NCI-H748 (cell line): ENCODE measurements at regions not wholly inside any gene's neighbourhood (a gene's known extent, or its start where the extent isn't known, plus 50 kb on each side); places are given as distances from the start of the nearest gene placed in this dataset.

Experiments
- DNase-seq: peaks from one replicate; lab custom pipeline; 2025; ENCODE audit not compliant: unreplicated experiment; lab: John Stamatoyannopoulos, UW

GRCh38 chr5:159453209-159453608, 122.9 kb upstream of the IL12B start:
- no peak for DNase-seq

GRCh38 chr5:159456261-159456660, 126.0 kb upstream of the IL12B start:
- no peak for DNase-seq

GRCh38 chr5:159456722-159457465, 126.6 kb upstream of the IL12B start:
- DNase-seq = no peak

- no peak for DNase-seq
Measured at GRCh38 chr5:159458217-159458711, 128.0 kb upstream of the IL12B start.

GRCh38 chr5:159459132-159459627, 128.9 kb upstream of the IL12B start:
- no peak for DNase-seq

- peak; percentile 69 for DNase-seq
Measured at GRCh38 chr5:159459951-159460538, 129.8 kb upstream of the IL12B start.

GRCh38 chr5:159463590-159464321, 133.5 kb upstream of the IL12B start:
- DNase-seq = peak; percentile 54

GRCh38 chr5:159465604-159466003, 135.3 kb upstream of the IL12B start:
- DNase-seq = no peak

GRCh38 chr5:159467666-159468065, 137.4 kb upstream of the IL12B start:
- DNase-seq = no peak

- peak; percentile 52 for DNase-seq
Measured at GRCh38 chr5:159469496-159470372, 139.4 kb upstream of the IL12B start.

GRCh38 chr5:159471904-159472303, 141.6 kb upstream of the IL12B start:
- DNase-seq = no peak

GRCh38 chr5:159475026-159475425, 144.7 kb upstream of the IL12B start:
- no peak for DNase-seq

- DNase-seq = no peak
Measured at GRCh38 chr5:159478950-159479349, 148.7 kb upstream of the IL12B start.

- DNase-seq = no peak
Measured at GRCh38 chr5:159480849-159481248, 150.6 kb upstream of the IL12B start.

GRCh38 chr5:159481751-159482150, 151.5 kb upstream of the IL12B start:
- DNase-seq = no peak

GRCh38 chr5:159486836-159487235, 156.5 kb upstream of the IL12B start:
- no peak for DNase-seq

- DNase-seq = no peak
Measured at GRCh38 chr5:159488516-159488915, 158.2 kb upstream of the IL12B start.

GRCh38 chr5:159489779-159490178, 159.5 kb upstream of the IL12B start:
- DNase-seq = no peak

- no peak for DNase-seq
Measured at GRCh38 chr5:159490507-159490906, 160.2 kb upstream of the IL12B start.

- DNase-seq = no peak
Measured at GRCh38 chr5:159493696-159494095, 163.4 kb upstream of the IL12B start.

- no peak for DNase-seq
Measured at GRCh38 chr5:159496773-159497172, 166.5 kb upstream of the IL12B start.
